Left kidney (tissue), 1 donor: ENCODE measurements at regions not wholly inside any gene's neighbourhood (a gene's known extent, or its start where the extent isn't known, plus 50 kb on each side); places are given as distances from the start of the nearest gene placed in this dataset.
"Not testable (repeated sequence)": the region's sequence is repeated elsewhere in the genome, so short reads cannot be mapped to it uniquely, and the experiment has no call there.

ENCODE experiments used
- DNase-seq: peaks from one replicate; pipeline ENCODE4 v3.0.0-alpha.2; 2013

- DNase-seq: no peak
Observed at GRCh38 chr11:127825183-127825582, 762.2 kb downstream of the ETS1 start.

DNA sequence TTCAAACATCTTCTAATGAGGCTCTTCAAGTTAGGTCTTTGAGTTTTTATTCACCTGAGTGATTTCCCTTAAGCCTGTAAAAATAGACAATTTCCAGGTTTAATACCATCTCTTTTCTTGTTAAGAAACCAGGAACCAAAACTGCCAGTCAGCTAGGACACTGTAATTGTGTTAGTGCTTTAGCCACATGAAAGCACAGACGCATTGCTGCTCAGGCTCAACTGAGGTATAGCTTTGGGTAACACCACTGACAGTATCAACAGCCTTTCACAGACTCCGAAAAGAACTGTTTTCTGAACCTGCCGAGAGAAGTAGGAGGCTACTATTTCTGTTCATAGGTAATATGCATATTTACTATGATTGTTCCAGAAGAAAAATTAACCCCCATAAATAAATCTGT is 768.7 kb downstream of the ETS1 start:
- no peak for DNase-seq

GRCh38 chr11:127816962-127817361 is 770.4 kb downstream of the ETS1 start:
- no peak for DNase-seq

DNA sequence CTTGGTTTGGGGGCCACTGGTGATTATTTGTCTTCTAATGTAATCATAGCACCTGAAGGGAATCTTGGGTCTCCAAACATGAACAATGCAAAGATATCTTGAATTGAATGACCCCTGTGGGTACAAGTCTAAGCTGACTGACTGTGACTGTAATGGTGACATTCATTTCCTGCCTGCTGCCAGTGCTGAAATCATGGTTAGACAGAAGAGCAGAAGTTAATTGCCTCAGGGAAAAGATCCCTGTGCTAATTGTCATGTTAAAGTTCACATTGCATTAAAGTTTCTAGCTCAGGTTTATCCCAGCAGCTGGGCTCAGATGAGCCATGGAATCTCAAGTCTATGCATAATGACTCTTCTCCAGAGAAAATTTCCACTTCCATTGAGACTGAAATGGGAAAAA is 772.0 kb downstream of the ETS1 start:
- no peak for DNase-seq

- DNase-seq: no peak
Observed at GRCh38 chr11:127806501-127806900, 780.9 kb downstream of the ETS1 start.

DNA sequence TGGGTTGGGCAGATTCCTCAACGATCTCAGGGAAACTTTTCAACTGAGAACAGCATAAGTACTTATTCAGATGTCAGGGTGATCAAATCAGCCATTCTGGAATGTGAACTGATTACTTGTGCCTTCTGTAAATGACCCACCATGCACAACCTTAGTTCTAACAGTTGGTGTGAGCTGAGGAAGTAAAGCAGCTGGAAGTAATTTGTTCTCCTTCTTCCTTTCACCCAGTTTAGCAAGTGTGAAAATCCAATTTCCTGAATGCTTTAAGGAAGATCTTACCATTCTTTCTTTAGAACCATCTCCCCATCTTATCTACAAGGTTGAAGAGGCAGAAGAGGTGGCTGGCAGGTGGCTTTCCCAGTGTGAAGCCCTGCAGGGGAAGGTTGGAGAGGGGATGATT is 781.6 kb downstream of the ETS1 start:
- no peak for DNase-seq

GRCh38 chr11:127804747-127805400 is 782.5 kb downstream of the ETS1 start:
- DNase-seq: peak; percentile 17

DNA sequence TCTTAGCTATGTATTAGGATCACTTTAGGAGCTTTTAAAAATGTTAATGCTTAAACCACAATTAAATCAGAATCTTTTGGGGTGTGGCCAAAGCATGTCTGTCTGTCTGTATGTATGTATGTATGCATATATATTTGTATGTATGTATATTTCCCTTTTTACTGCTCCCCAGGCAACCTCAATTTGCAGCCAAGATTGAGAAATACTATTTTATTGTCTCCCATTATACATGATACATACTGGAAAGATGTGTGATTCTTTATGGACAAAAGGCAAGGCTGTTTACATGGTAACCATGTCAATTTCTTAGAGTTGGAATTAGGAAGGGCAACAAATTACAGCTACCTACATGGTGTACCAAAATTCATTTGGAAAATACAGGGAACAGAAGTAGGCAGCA is 783.6 kb downstream of the ETS1 start:
- no peak for DNase-seq

DNA sequence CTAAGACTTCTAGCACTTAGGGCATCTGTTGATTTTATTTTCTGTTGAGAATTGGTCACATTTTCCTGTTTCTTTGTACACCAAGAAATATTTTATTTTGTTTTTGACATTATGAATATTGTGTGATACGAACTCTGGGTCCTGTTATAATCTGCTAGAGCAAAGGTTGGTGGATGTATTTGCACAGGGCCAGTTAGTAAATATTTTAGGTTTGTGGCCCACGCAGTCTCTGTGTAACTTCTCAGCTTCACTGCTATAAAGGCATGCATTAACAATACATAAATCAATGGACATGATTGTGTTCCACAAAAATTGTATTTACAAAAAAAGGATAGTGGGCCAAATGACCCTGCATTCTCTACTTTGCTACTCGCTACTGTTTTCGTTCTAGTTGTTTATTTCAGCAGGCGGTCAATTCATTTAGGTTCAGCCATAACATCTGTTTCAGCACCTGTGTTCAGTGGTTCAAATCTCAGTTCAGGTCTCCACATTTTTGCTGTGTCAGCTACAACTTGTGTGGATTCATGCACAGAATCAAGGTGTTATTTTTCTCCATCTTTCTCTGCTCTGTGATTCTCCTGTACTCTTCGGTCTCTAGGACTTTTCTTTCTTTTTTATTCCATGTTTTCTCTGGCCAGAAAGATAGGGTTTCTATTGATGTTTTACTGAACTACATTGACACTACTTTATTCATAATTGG is 786.2 kb downstream of the ETS1 start:
- no peak for DNase-seq

GRCh38 chr11:127795326-127795725 is 792.0 kb downstream of the ETS1 start:
- DNase-seq: no peak

DNA sequence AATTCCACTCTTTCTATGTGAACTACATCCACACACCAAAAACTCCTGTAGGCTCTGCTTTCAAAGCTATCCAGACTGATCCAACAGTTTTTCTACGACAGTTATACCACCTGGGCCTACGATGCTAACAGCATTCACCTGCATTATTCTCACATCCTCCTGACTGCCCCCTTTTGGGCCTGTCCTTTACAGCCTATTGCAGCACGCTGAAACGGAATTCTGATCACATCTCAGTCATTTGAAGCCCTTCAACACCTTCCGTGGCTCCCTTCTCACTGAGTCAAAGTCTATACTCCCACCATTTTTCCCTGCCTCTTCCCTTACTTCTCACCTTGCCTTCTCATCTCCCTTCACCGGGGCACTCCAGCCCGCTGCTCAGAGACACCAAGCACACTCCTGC is 791.3 kb upstream of the KIRREL3 start:
- DNase-seq: no peak

- no peak for DNase-seq
Observed at GRCh38 chr11:127790592-127790991, 790.0 kb upstream of the KIRREL3 start.

GRCh38 chr11:127789927-127790326 is 789.4 kb upstream of the KIRREL3 start:
- DNase-seq: no peak

- not testable (repeated sequence) for DNase-seq
Observed at GRCh38 chr11:127772938-127773337, 772.4 kb upstream of the KIRREL3 start.

GRCh38 chr11:127768931-127769330 is 768.4 kb upstream of the KIRREL3 start:
- DNase-seq: not testable (repeated sequence)

DNA sequence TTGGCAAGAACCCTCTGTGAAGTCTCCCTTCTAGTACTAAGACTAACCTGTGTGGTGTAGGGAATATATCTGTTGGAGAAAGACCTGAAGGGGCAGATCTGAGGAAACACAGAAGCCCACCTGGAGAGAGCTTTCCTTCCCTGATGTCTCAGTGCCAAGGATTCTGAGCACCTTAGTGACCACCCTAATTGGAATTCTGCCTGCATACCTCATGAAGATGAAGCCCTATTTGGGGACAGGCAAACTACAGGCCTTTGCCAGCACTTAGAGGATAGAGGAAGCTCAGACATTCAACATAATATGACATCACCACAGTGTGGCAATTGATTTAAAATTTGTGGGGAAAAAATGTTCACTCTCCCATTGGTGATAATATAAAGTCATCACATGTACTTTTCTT is 766.2 kb upstream of the KIRREL3 start:
- DNase-seq: no peak

DNA sequence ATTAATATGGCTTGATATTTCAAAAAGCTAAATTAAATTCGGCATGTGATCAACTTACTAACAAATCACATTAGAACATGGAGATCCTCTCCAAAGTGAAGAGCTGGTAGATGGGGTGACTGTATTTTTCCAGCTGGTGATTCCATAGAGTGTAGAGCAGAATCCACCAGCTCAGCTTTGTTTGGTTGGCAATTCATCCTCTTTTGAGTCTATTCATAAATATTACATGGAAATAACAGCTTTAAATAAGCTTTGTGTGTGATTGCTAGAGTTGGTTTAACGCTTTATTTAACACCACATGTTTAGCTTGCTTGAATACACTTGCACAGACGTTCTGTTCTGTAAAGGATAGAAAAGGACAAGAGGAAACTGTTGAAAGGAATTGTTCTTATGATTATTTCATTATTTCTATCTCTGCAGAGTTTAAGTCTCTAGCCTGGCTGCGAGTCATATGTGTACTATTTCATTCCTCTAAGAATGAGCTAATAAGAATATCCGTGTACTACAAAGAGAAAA is 738.3 kb upstream of the KIRREL3 start:
- DNase-seq: no peak

GRCh38 chr11:127737499-127737898 is 736.9 kb upstream of the KIRREL3 start:
- DNase-seq: no peak

- DNase-seq: peak; percentile 5
Observed at GRCh38 chr11:127733552-127733951, 733.0 kb upstream of the KIRREL3 start.

- no peak for DNase-seq
Observed at GRCh38 chr11:127726367-127726766, 725.8 kb upstream of the KIRREL3 start.

- no peak for DNase-seq
Observed at GRCh38 chr11:127723714-127724113, 723.1 kb upstream of the KIRREL3 start.

GRCh38 chr11:127713226-127713625 is 712.7 kb upstream of the KIRREL3 start:
- DNase-seq: no peak

DNA sequence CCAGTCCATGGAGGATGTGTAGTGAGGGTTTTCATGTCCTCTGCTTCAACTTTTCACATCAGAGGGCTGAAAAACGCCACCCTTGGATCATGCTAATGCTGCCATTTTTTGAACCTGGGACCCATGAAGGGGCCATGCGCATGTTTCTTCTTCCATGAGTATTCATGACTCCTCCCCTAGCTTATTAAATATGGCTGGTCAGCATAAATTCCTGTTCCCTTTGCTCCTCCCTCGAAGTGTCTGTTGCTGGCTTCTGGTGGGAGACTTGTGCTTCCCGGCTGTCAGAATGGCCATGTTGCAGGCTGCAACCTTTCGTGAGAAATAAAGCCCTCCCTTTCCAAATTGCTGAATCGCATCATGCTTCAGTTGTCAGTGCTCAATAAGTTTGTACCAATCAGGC is 711.2 kb upstream of the KIRREL3 start:
- no peak for DNase-seq

DNA sequence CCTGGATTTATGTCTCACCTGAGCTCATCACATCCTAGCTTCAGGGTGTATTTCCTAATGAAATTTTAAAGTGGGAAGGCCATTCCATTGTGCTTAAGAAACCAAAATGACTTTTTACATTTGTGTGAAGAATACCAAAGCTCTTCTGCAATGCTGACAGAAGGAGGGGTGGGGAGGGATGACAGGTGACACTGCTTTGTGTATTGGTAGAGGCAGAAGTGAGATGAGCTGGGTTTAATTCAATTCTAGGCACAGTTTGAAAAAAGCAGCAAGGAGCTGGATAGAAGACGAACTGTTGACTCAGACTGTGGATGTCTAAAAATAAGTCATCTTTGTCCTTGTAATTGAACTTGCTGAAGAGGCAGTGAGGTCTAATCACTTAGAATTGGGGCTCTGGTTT is 710.3 kb upstream of the KIRREL3 start:
- DNase-seq: no peak
